ENCODE measurements at regions not wholly inside any gene's neighbourhood (a gene's known extent, or its start where the extent isn't known, plus 50 kb on each side); places are given as distances from the start of the nearest gene placed in this dataset.

- no peak for DNase-seq
Measured at GRCh38 chr22:48333816-48334735, 1493.6 kb downstream of the BRD1 start.

DNA sequence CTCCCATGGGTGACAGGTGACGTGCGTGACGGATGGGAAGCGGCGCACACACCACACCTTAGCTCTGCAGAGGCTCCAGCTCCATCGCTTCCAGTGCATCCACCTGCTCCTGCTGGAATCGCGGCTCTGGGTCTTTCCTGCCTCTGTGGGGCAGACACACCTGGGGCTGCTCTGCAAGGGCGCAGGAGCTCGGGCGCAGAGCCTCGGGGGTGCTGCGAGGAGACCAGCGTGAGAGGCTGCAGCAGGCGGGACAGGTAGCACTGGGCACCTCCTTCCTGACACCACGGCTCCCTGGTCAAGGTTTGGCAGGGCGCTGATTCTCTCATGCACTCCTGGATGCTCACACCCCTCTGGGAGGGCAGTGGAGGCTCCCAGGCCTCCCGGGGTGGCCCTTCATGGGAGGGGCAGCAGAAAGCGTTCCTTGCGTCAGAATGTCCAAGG, 1494.3 kb downstream of the BRD1 start:
- no peak for DNase-seq

DNA sequence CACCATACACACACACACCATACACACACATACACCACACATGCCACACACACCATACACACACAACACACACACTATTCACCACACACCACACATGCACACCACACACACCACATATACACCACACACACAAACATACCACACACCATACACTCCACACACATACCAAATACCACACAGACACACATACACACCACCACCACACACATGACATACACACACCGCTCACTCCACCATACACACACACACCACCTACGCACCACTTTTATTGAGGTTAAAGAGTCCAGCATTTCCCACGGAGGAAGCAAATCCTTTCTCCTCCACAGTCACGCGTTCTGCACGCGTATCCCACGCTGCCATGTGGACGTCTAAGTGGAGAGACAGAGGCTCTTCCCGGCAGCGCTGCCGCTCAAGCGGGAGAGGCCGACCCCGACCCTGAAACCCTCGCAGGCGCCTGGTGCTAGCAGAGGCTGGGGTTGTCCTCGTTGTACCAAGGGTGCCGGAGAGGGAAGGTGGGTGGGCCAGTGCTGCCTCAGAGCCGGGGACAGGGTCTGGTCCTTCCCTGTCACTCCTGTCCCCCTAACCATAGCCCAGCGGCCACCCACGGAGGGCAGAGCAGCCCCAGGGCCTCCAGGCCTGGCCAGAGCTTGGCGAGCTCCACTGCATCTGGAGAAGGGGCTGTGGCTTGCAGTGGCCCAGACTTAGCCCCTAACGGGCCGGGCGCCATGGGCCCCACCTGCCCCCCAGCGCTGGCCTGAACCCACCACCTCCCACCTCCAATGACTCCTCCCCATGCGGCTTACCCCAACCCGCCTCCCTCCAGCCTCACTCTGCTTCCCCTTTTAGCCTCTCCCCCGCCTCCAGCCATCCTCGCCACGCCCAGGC, 1495.0 kb downstream of the BRD1 start:
- no peak for DNase-seq

- DNase-seq, result no peak
Measured at GRCh38 chr22:48331691-48332220, 1495.9 kb downstream of the BRD1 start.

DNA sequence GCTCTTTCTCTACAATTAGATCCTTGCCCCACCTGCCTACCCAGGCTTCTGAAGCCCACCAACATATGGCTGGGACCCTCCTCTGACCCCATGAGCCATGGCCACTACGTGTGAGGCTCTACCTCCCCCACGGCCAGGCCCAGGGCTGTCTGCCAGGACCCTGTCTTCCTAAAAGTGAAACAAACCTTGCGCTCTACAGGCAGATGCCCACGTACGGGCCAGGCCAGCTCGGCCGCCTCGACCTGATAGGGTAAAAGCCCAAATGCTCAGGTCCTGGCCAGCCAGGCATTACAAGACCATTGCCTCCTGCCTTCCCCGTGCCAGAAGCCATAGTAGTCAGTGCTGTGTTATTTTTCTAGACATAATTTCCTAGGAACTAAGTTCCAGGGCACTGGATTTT, 1496.4 kb downstream of the BRD1 start:
- DNase-seq, result no peak

DNA sequence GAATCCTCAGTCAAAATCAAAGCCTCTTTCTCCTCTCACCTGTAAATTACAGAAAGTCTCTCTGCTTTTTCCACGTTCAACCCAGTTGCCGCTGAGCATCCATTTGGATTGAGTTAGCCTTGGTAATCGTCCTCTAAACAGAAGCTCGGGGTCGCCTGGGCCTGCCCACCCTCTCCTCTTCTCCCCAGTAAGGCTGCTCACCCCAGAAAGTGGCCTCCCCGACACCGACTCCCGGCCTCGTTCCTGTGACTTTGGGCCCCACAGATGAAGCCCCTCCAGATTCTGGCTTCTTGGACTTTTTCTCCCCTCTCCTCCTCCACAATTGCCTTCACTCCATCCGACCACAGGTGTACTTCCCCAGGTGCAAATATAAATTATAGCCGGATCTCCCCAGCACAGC, 1500.0 kb downstream of the BRD1 start:
- no peak for DNase-seq

GRCh38 chr22:48323746-48324145, 1503.9 kb downstream of the BRD1 start:
- no peak for DNase-seq

GRCh38 chr22:48322907-48323306, 1504.8 kb downstream of the BRD1 start:
- no peak for DNase-seq

- no peak for DNase-seq
Measured at GRCh38 chr22:48321986-48322545, 1505.6 kb downstream of the BRD1 start.

DNA sequence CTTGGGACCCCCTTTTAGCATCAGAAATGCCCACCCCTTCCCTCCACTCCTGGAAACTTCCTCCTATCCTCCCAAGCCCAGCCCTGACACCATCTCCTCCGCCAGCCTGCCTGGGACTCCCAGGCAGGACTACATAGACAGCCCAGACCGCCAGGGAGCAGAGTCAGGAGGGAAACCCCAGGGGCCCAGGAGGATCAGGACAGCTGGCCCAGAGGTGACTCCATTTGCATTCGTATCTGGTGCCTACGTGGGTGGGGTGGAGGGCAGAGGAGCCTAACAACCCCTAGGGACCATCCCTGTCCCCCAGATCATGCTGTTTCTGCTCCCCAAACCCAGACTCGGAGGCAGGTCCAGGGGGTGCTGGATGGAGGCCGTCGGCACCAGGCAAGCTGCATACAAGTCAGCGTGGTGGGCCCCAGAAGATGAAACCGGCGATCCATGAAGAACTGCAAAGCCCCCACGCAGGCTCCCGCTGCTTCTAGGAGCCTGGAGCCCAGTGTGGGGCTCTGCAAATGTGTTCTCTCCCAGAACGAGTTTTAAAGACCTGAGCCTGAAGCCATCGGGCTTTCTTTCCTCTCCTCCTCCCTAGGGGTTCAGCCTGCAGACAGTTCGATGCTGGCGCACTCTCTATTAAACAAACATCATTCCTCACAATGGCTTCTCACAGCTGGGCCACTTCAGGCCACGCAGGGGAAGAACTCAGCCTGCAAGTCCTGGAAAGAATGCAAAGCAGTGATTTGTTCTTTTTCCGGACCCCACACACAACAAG, 1506.8 kb downstream of the BRD1 start:
- no peak for DNase-seq

GRCh38 chr22:48320048-48320682, 1507.5 kb downstream of the BRD1 start:
- no peak for DNase-seq

- no peak for DNase-seq
Measured at GRCh38 chr22:48319321-48320047, 1508.2 kb downstream of the BRD1 start.

DNA sequence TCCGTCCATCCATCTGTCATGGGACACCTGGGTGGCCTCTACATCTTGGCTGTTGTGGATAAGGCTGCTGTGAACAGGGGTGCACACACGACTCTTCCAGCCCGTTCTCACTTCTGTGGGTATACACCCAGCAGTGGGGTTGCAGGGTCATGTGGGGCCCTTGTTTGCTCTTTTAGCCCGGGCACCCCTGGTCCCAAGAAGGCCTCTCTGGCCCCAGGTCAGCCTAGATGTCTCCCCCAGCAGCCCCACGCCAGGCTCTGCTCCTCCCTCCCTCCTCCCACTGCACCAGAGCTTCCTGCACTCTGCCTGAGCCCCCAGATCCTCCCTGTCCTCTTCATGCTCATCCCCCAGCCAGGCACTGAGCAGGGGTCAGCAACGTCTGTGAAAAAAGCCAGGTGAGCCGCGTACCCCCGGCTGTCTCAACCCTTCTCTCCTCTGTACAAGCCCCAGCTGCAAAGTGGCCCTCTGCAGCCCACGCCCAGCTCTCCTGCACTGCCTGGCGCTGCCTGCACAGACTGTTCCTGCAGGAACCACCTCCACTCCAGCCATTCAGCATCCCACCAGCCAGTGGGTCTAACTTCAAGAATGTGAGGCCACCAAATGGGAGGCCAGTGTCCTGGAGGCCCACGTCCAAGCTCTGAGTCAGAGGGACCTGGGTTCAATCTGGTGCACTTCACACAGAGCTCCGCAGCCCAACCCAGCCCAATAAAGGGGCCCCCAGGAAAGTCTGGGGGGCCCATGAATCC, 1508.9 kb downstream of the BRD1 start:
- DNase-seq, result no peak

DNA sequence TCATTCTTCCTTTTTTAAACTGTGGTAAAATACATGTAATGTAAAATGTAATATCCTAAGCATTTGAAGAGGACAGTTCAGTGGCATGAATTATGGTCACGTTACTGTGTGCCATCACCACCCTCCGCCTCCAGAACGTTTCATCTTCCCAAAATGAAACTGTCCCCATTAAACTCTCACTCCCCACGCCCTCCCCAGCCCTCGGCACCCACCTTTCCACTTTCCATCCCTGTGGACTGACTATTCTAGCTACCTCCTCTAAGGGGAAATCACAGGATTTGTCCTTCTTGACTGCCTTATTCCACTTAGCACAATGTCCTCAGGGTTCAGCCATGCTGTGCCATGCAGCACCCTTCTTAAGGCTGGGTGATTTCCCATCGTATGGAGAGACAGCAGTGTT, 1509.5 kb downstream of the BRD1 start:
- no peak for DNase-seq

DNA sequence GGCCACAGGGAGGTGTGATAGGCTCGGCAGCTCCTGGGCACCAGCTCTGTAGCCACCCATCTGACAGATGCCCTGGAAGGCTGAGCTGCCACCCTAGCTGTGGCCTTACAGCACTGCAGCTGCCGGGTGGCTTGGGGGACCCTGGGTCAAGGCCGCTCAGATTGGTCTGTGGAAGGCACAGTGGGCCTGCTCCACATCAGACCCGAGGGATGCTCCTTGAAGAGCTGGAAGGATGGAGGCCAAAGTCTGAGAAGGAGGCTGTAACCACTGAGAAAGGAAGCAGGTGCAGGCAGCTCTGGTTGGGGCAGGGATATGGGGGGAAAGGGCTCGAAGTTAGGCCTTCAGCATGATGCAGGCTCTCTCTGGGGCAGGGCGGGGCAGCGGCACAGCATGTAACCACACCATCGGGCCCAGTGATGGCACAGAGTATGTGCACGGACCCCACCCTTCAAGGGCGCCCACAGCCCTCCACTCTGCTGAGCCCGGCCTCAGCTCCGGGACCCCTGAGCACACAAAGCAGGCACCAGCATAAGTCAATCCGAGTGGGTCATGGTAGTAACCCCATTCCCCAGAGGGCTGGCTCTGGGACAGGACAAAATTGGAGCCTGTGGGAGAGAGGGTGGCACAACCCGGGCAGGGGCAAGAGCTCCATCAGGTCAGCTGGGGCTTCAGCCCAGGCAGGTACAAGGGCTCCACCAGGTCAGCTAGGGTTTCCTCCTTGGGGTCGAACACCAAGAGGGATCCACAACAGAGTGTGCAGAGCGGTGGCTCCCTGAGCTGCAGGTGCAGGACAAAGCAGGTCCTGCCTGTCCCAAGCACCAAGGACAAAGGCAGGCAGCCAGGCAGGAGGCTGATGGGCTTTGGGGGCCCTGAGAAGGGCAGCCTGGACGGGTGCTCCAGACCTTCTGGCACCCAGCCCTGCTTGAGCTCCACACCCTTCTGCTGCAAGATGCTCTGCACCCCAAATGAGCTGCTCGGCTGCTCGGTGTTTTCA, 1511.1 kb downstream of the BRD1 start:
- no peak for DNase-seq

- DNase-seq, result no peak
Measured at GRCh38 chr22:48315439-48316256, 1512.0 kb downstream of the BRD1 start.

GRCh38 chr22:48314073-48314472, 1513.6 kb downstream of the BRD1 start:
- DNase-seq, result no peak

DNA sequence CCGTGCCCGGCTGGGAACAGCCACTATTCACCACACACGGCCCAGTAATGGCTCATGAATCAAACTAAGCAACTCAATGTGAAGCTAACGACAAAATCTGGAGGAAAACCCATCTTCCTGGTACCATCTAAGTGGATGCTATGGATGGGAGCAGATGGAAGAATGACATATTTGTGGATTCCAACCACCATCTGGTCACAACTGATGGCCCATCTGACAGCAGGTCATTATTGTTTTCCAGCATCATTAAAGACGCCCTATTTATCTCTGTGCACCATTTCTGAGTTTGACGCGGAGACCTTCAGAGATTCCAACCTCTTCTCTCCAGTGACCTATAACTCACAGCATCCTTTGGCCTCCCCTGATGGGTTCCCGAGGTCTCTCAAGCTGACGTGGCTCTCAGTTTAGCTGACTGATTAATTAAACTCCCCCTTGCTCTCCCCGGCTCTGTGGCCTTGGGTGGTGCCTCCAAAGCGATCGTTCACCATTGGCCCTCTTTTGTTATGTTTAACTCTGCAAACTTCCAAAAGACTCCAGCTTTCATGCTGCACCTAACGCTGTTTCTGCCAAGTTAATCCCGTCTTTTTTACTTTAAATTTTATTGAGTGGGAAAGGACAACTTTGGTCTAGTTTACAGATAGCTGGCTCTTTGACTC, 1514.4 kb downstream of the BRD1 start:
- DNase-seq, result no peak
